IMR-90 (cell line): ENCODE measurements at regions not wholly inside any gene's neighbourhood (a gene's known extent, or its start where the extent isn't known, plus 50 kb on each side); places are given as distances from the start of the nearest gene placed in this dataset.

Experiments
- ATAC-seq: fragments of 200-7000 bp; cut with Tn5 transposase; 2 replicates; pipeline ENCODE4 v1.9.1; 2020; ENCODE audit warnings: low read depth, mild to moderate bottlenecking, moderate library complexity
- BruUV-seq: library from RNA; stranded (reverse); fragments of 400-500 nt; replicated peaks from 2 replicates; lab custom pipeline; 2021; lab: Mats Ljungman, UMichigan
- CTCF ChIA-PET: fragments of 300-600 bp; formaldehyde crosslinking; extraction: SDS; loops from one replicate; lab custom pipeline; 2021; ENCODE audit warnings: antibody characterized with exemption; lab: Yijun Ruan, JAX
- POLR2A ChIA-PET: fragments of 300-600 bp; sonication (Branson Sonifier 250); formaldehyde crosslinking; loops from one replicate; lab custom pipeline; 2022; ENCODE audit warnings: antibody characterized with exemption; ENCODE audit not compliant: unreplicated experiment; lab: Charles Lee
- DNase-seq: peaks from one replicate; pipeline ENCODE4 v3.0.0; 2013
- H2AFZ ChIP-seq: replicated peaks from 2 replicates; pipeline ENCODE3; 2013; ENCODE audit warnings: low read length, mild to moderate bottlenecking; ENCODE audit not compliant: poor library complexity
- H2AK5ac ChIP-seq: 2 replicates; pipeline ENCODE4 v1.6.1; 2013; ENCODE audit warnings: low read depth, low read length, inconsistent platforms
- H2AK9ac ChIP-seq: replicated peaks from 2 replicates; pipeline ENCODE3; 2013; ENCODE audit warnings: mild to moderate bottlenecking, low read depth, low read length, moderate library complexity; ENCODE audit not compliant: poor library complexity
- H2BK120ac ChIP-seq: 2 replicates; pipeline ENCODE4 v1.6.1; 2013; ENCODE audit warnings: low read depth, low read length, inconsistent platforms
- H2BK15ac ChIP-seq: 3 replicates; pipeline ENCODE4 v1.6.1; 2013; ENCODE audit warnings: low read depth, low read length, inconsistent platforms
- H2BK20ac ChIP-seq: 2 replicates; pipeline ENCODE4 v1.6.1; 2013; ENCODE audit warnings: low read depth, mild to moderate bottlenecking, inconsistent platforms, low read length, moderate library complexity
- H2BK5ac ChIP-seq: 2 replicates; pipeline ENCODE4 v1.6.1; 2013; ENCODE audit warnings: mild to moderate bottlenecking, low read depth, low read length, inconsistent platforms; ENCODE audit not compliant: poor library complexity, severe bottlenecking
- H3K14ac ChIP-seq: replicated peaks from 2 replicates; pipeline ENCODE4 v1.6.1; 2013; ENCODE audit warnings: low read depth, low read length, inconsistent platforms
- H3K18ac ChIP-seq: 2 replicates; pipeline ENCODE4 v1.6.1; 2013; ENCODE audit warnings: low read depth, low read length, control low read depth
- H3K23ac ChIP-seq: 2 replicates; pipeline ENCODE4 v1.6.1; 2013; ENCODE audit warnings: low read depth, low read length, inconsistent platforms
- H3K27ac ChIP-seq: 2 replicates; pipeline ENCODE4 v1.5.1; 2013; ENCODE audit warnings: mild to moderate bottlenecking, control low read depth, low read length; ENCODE audit not compliant: insufficient read depth
- H3K27me3 ChIP-seq: 2 replicates; pipeline ENCODE4 v1.6.1; 2013; ENCODE audit warnings: low read length; ENCODE audit not compliant: control insufficient read depth, insufficient read depth
- H3K36me3 ChIP-seq: 2 replicates; pipeline ENCODE4 v1.6.1; 2013; ENCODE audit warnings: low read length, mixed read lengths; ENCODE audit not compliant: control insufficient read depth, insufficient read depth
- H3K4ac ChIP-seq: 2 replicates; pipeline ENCODE4 v1.6.1; 2013; ENCODE audit warnings: low read depth, low read length, inconsistent platforms
- H3K4me1 ChIP-seq: 2 replicates; pipeline ENCODE4 v1.6.1; 2013; ENCODE audit warnings: low read length, mixed read lengths; ENCODE audit not compliant: control insufficient read depth, insufficient read depth
- H3K4me2 ChIP-seq: 2 replicates; pipeline ENCODE4 v1.6.1; 2013; ENCODE audit warnings: low read depth, mild to moderate bottlenecking, control low read depth, low read length, moderate library complexity
- H3K4me3 ChIP-seq: 2 replicates; pipeline ENCODE4 v1.5.1; 2013; ENCODE audit warnings: low read depth, mild to moderate bottlenecking, control low read depth, low read length, moderate library complexity; ENCODE audit not compliant: insufficient read depth
- H3K56ac ChIP-seq: 2 replicates; pipeline ENCODE4 v1.6.1; 2013; ENCODE audit warnings: low read length, inconsistent platforms; ENCODE audit not compliant: insufficient read depth; ENCODE audit errors: extremely low read depth
- H3K79me1 ChIP-seq, 2 experiments: 2 replicates each; pipeline ENCODE4 v1.6.1; 2013; ENCODE audit warnings: low read length in 2 of 2, inconsistent platforms in 1 of 2, low read depth in 1 of 2
- H3K9ac ChIP-seq: 2 replicates; pipeline ENCODE4 v1.6.1; 2013; ENCODE audit warnings: low read depth, low read length, control low read depth
- H3K9me1 ChIP-seq: 2 replicates; pipeline ENCODE4 v1.6.1; 2013; ENCODE audit warnings: low read length, inconsistent platforms; ENCODE audit not compliant: insufficient read depth
- H3K9me3 ChIP-seq: 2 replicates; pipeline ENCODE4 v1.6.1; 2013; ENCODE audit warnings: low read length; ENCODE audit not compliant: control insufficient read depth, insufficient read depth
- H4K20me1 ChIP-seq: 2 replicates; pipeline ENCODE4 v1.6.1; 2013; ENCODE audit warnings: low read length, inconsistent platforms; ENCODE audit not compliant: insufficient read depth
- H4K5ac ChIP-seq: 2 replicates; pipeline ENCODE4 v1.6.1; 2013; ENCODE audit warnings: mild to moderate bottlenecking, low read depth, low read length, control low read depth
- H4K8ac ChIP-seq, 2 experiments: 2 replicates each; pipeline ENCODE4 v1.6.1; 2013; ENCODE audit warnings: low read depth in 2 of 2, low read length in 2 of 2, control low read depth in 1 of 2, inconsistent platforms in 1 of 2
- H4K91ac ChIP-seq: 2 replicates; pipeline ENCODE4 v1.6.1; 2013; ENCODE audit warnings: low read depth, low read length, inconsistent platforms; ENCODE audit not compliant: insufficient read depth
- BHLHE40 ChIP-seq: fragments of 150-350 bp; IDR thresholded peaks from 2 replicates; pipeline ENCODE4 v1.6.1; 2016; ENCODE audit warnings: mild to moderate bottlenecking, low read depth, low read length
- ELK1 ChIP-seq: fragments of 150-350 bp; IDR thresholded peaks from 2 replicates; pipeline ENCODE4 v1.6.1; 2016; ENCODE audit warnings: low read depth, mild to moderate bottlenecking, low read length, moderate library complexity, borderline replicate concordance
- POLR2A ChIP-seq: IDR thresholded peaks from 2 replicates; pipeline ENCODE4 v1.6.1; 2012; ENCODE audit warnings: mild to moderate bottlenecking, low read depth, low read length
- RAD21 ChIP-seq: IDR thresholded peaks from 2 replicates; pipeline ENCODE4 v1.6.1; 2012; ENCODE audit warnings: low read length, improper control_type of control experiment
- RCOR1 ChIP-seq: IDR thresholded peaks from 2 replicates; pipeline ENCODE4 v1.6.1; 2012; ENCODE audit warnings: mild to moderate bottlenecking, low read length, improper control_type of control experiment; ENCODE audit not compliant: insufficient replicate concordance
- RFX5 ChIP-seq: IDR thresholded peaks from 2 replicates; pipeline ENCODE4 v1.8.0; 2012; ENCODE audit warnings: low read depth, mild to moderate bottlenecking, low read length, moderate library complexity
- WGBS, 2 experiments: methylation state at CpG; one replicate each; pipeline versions ENCODE4 v1.1.5 to v1.1.7; 2013; ENCODE audit warnings: missing lambda C conversion rate in 2 of 2; ENCODE audit not compliant: insufficient read length in 1 of 2; ENCODE audit errors: extremely low coverage in 2 of 2; 5-methylcytosine and 5-hydroxymethylcytosine counted together
- dilution Hi-C: fragments of 300-500 bp; cut with HindIII; formaldehyde crosslinking; loops from one replicate; pipeline ENCODE4 v1.14.3; 2018; ENCODE audit warnings: low sequenced_read_pairs; ENCODE audit not compliant: unreplicated experiment
- in situ Hi-C: fragments of 300-500 bp; cut with MboI; formaldehyde crosslinking; loops from 3 replicates; pipeline ENCODE4 v1.14.3; 2019; ENCODE audit warnings: low sequenced_read_pairs, inconsistent platforms, mixed read lengths
- intact Hi-C: fragments of 100-400 bp; cut with micrococcal nuclease; formaldehyde crosslinking; loops from 2 replicates; pipeline ENCODE4 v1.10.0; 2022

- H3K56ac ChIP-seq: no peak overlapping the region
- no peak overlapping the region for H3K4ac ChIP-seq
- H2BK15ac ChIP-seq: no peak overlapping the region
- H2AK9ac ChIP-seq: no peak overlapping the region
- H3K9me3 ChIP-seq: peaks cover 15% of the 10 kb centered on the region
- no peak for ATAC-seq
- H3K18ac ChIP-seq: no peak overlapping the region
- H3K4me2 ChIP-seq: no peak overlapping the region
- H3K4me1 ChIP-seq: no peaks in the 10 kb centered on the region
- H3K79me1 ChIP-seq: no peaks in the 10 kb centered on the region
- ChIA-PET CTCF (no interaction called here), POLR2A (no interaction called here)
- H2BK20ac ChIP-seq: no peak overlapping the region
- no peak overlapping the region for H2BK5ac ChIP-seq
- H3K27ac ChIP-seq: no peak overlapping the region
- H3K27me3 ChIP-seq: no peaks in the 10 kb centered on the region
- H4K91ac ChIP-seq: no peak overlapping the region
- TF ChIP-seq ELK1: no peak
- TF ChIP-seq POLR2A: no peak
- TF ChIP-seq RFX5: no peak
- no peak for TF ChIP-seq RCOR1
- TF ChIP-seq BHLHE40: no peak
- TF ChIP-seq RAD21: no peak
- H3K14ac ChIP-seq: no peak overlapping the region
- H4K20me1 ChIP-seq: no peaks in the 10 kb centered on the region
- dilution Hi-C loops: no loop called here
- intact Hi-C loops: no loop called here
- WGBS, 2 experiments: no CpG with 5 or more reads among the region's 7 CpGs
- H2AFZ ChIP-seq: no peak overlapping the region
- H3K9ac ChIP-seq: no peak overlapping the region
- no peaks in the 10 kb centered on the region for H3K36me3 ChIP-seq
- H2AK5ac ChIP-seq: no peak overlapping the region
- no TSS peak for BruUV-seq
- no peak overlapping the region for H3K4me3 ChIP-seq
- no peak overlapping the region for H4K8ac ChIP-seq
- H3K9me1 ChIP-seq: no peaks in the 10 kb centered on the region
- no peak overlapping the region for H3K23ac ChIP-seq
- H4K5ac ChIP-seq: no peak overlapping the region
- DNase-seq: no peak
- in situ Hi-C loops: no loop called here
- no peak overlapping the region for H2BK120ac ChIP-seq
Observed at GRCh38 chr4:32318926-32319325, 1598.8 kb downstream of the PCDH7 start.
